ENCODE measurements at regions not wholly inside any gene's neighbourhood (a gene's known extent, or its start where the extent isn't known, plus 50 kb on each side); places are given as distances from the start of the nearest gene placed in this dataset.

GRCh38 chr1:222285526-222285925 lies 262.4 kb downstream of the HHIPL2 start:
- Mint-ChIP-seq H3K4me3 (no peak overlapping the region), H3K27ac (no peak overlapping the region), H3K36me3 (ENCODE audit: insufficient read depth in 1 of 3, low read depth in 3 of 3) (no peaks in the 10 kb centered on the region), H3K9me3 (peaks cover 0 to 2% of the 10 kb centered on the region in 2 experiments; a peak in 3 of 5 replicates), H3K27me3 (ENCODE audit: low read depth) (no peaks in the 10 kb centered on the region), H3K4me1 (no peaks in the 10 kb centered on the region)
- Histone ChIP-seq H3K79me2 (ENCODE audit: insufficient read depth, low read length) (no peaks in the 10 kb centered on the region), H2BK15ac (ENCODE audit: low read depth, low read length) (no peak overlapping the region), H3K27ac (ENCODE audit: insufficient read length, low read depth, low read length) (no peak overlapping the region), H2BK12ac (ENCODE audit: insufficient read length, low read depth, low read length) (no peak overlapping the region), H3K18ac (ENCODE audit: insufficient read length, low read depth, low read length) (no peak overlapping the region), H4K91ac (ENCODE audit: insufficient read length, low read depth, low read length) (no peak overlapping the region), H3K23ac (ENCODE audit: insufficient read length, low read depth, low read length) (no peak overlapping the region), H3K4me2 (ENCODE audit: insufficient read depth, insufficient read length, low read length) (no peak overlapping the region), H2AFZ (ENCODE audit: low read length) (no peak overlapping the region), H3K9me3 (ENCODE audit: control insufficient read depth, low read depth, low read length) (no peaks in the 10 kb centered on the region), H4K5ac (ENCODE audit: insufficient read length, low read depth, low read length) (no peak overlapping the region), H3K27me3 (ENCODE audit: insufficient read depth, low read length) (no peaks in the 10 kb centered on the region), H3K79me1 (ENCODE audit: insufficient read depth, low read depth, low read length, poor library complexity, severe bottlenecking) (no peaks in the 10 kb centered on the region), H4K8ac (replicated peaks; ENCODE audit: insufficient read length, low read depth, low read length) (no peak overlapping the region), H3K4ac (ENCODE audit: low read depth, low read length) (no peak overlapping the region), H2AK5ac (ENCODE audit: insufficient read length, low read length) (no peak overlapping the region), H3K56ac (ENCODE audit: insufficient read length, low read depth, low read length) (no peak overlapping the region), H3K4me1 (ENCODE audit: insufficient read depth, low read length) (no peaks in the 10 kb centered on the region), H2BK20ac (ENCODE audit: low read depth, low read length, poor library complexity, severe bottlenecking) (no peak overlapping the region), H3K23me2 (ENCODE audit: insufficient read length, low read depth, low read length, poor library complexity, severe bottlenecking) (no peaks in the 10 kb centered on the region), H2BK120ac (ENCODE audit: low read depth, low read length, poor library complexity, severe bottlenecking) (no peak overlapping the region), H3K14ac (ENCODE audit: insufficient read depth, low read length) (no peak overlapping the region), H3T11ph (ENCODE audit: low read length) (no peak overlapping the region), H2BK5ac (ENCODE audit: insufficient read length, low read length) (no peak overlapping the region), H3K9ac (ENCODE audit: extremely low read depth, insufficient read length, low read length) (no peak overlapping the region), H4K20me1 (ENCODE audit: control insufficient read depth, insufficient read depth, insufficient read length) (no peaks in the 10 kb centered on the region)
- no peak for DNase-seq
- TF ChIP-seq, protein P1, sequence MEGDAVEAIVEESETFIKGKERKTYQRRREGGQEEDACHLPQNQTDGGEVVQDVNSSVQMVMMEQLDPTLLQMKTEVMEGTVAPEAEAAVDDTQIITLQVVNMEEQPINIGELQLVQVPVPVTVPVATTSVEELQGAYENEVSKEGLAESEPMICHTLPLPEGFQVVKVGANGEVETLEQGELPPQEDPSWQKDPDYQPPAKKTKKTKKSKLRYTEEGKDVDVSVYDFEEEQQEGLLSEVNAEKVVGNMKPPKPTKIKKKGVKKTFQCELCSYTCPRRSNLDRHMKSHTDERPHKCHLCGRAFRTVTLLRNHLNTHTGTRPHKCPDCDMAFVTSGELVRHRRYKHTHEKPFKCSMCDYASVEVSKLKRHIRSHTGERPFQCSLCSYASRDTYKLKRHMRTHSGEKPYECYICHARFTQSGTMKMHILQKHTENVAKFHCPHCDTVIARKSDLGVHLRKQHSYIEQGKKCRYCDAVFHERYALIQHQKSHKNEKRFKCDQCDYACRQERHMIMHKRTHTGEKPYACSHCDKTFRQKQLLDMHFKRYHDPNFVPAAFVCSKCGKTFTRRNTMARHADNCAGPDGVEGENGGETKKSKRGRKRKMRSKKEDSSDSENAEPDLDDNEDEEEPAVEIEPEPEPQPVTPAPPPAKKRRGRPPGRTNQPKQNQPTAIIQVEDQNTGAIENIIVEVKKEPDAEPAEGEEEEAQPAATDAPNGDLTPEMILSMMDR (conservative IDR thresholded peaks at IDR 0.05) = no peak
- WGBS (ENCODE audit: extremely low coverage, insufficient read length, low lambda C conversion rate) = no CpG with 5 or more reads among the region's 1 CpG
